ENCODE measurements at regions not wholly inside any gene's neighbourhood (a gene's known extent, or its start where the extent isn't known, plus 50 kb on each side); places are given as distances from the start of the nearest gene placed in this dataset.

GRCh38 chr7:113976508-113976907, 57.7 kb upstream of the PPP1R3A start:
- Mint-ChIP-seq H3K9me3 (no peaks in the 10 kb centered on the region), H3K4me3 (no peak overlapping the region), H3K36me3 (ENCODE audit: low read depth) (no peaks in the 10 kb centered on the region), H3K4me1 (no peaks in the 10 kb centered on the region), H3K27ac (no peak overlapping the region), H3K27me3 (no peaks in the 10 kb centered on the region)
- no peak for DNase-seq
- intact Hi-C loops (cut with micrococcal nuclease), result no loop called here
- CTCF ChIA-PET, result no interaction called here
- POLR2A ChIA-PET, result no interaction called here
- TF ChIP-seq CTCF (IDR thresholded peaks at IDR 0.05), result no peak
- no peak for ATAC-seq (ENCODE audit: low read depth)

GRCh38 chr7:113968713-113969112, 49.9 kb upstream of the PPP1R3A start:
- H3K4me3 Mint-ChIP-seq, result no peak overlapping the region
- no peaks in the 10 kb centered on the region for H3K4me1 Mint-ChIP-seq
- DNase-seq (no peak), ATAC-seq (ENCODE audit: low read depth) (no peak)
- H3K9me3 Mint-ChIP-seq, result peaks cover under 1% of the 10 kb centered on the region
- ChIA-PET CTCF (no interaction called here), POLR2A (no interaction called here)
- intact Hi-C loops (cut with micrococcal nuclease), result no loop called here
- H3K36me3 Mint-ChIP-seq (ENCODE audit: low read depth), result no peaks in the 10 kb centered on the region
- H3K27me3 Mint-ChIP-seq, result no peaks in the 10 kb centered on the region
- no peak overlapping the region for H3K27ac Mint-ChIP-seq
- TF ChIP-seq CTCF (IDR thresholded peaks at IDR 0.05), result no peak
